HEK293 (cell line): ENCODE measurements at regions not wholly inside any gene's neighbourhood (a gene's known extent, or its start where the extent isn't known, plus 50 kb on each side); places are given as distances from the start of the nearest gene placed in this dataset.

ENCODE experiments used
- CTCF ChIA-PET: fragments of 350-600 bp; formaldehyde crosslinking; extraction: SDS; loops from one replicate; lab custom pipeline; 2021; ENCODE audit warnings: antibody characterized with exemption; lab: Yijun Ruan, JAX
- POLR2A ChIA-PET: fragments of 300-600 bp; formaldehyde crosslinking; extraction: SDS; loops from one replicate; lab custom pipeline; 2020; ENCODE audit warnings: antibody characterized with exemption, inconsistent platforms; lab: Yijun Ruan, JAX
- H3K27ac ChIP-seq: fragments of 200-500 bp; sonication (Bioruptor generic); 2 replicates; pipeline ENCODE4 v1.5.1; 2014; ENCODE audit warnings: low read depth, low read length, control low read depth, inconsistent platforms; ENCODE audit errors: extremely low read depth
- H3K36me3 ChIP-seq, 2 experiments: fragments of 200-500 bp in 1 of 2; sonication (Bioruptor generic) in 1 of 2; 1 replicate in 1 of 2; 2 replicates in 1 of 2; pipeline ENCODE4 v1.5.1; 2014 to 2017; ENCODE audit warnings: inconsistent platforms in 2 of 2, low read length in 2 of 2; ENCODE audit not compliant: control insufficient read depth in 2 of 2, insufficient read depth in 1 of 2
- H3K4me1 ChIP-seq: fragments of 200-500 bp; sonication (Bioruptor generic); 2 replicates; pipeline ENCODE4 v1.5.1; 2014; ENCODE audit warnings: mild to moderate bottlenecking, low read length, inconsistent platforms; ENCODE audit not compliant: control insufficient read depth, insufficient read depth
- H3K4me3 ChIP-seq: 2 replicates; pipeline ENCODE4 v1.5.1; 2011; ENCODE audit warnings: low read depth, mild to moderate bottlenecking, control low read depth, low read length, moderate library complexity
- H3K9me3 ChIP-seq: fragments of 200-500 bp; sonication (Bioruptor generic); 2 replicates; pipeline ENCODE4 v1.5.1; 2014; ENCODE audit warnings: low read depth, low read length, inconsistent platforms; ENCODE audit not compliant: control insufficient read depth, insufficient read depth
- KLF17 ChIP-seq: fragments of 450-650 bp; formaldehyde crosslinking; IDR thresholded peaks from 2 replicates; pipeline ENCODE4 v1.5.1; 2016; ENCODE audit warnings: missing biosample characterization, missing genetic modification characterization
- KLF9 ChIP-seq: fragments of 450-650 bp; formaldehyde crosslinking; IDR thresholded peaks from 2 replicates; pipeline ENCODE4 v1.5.1; 2016; ENCODE audit warnings: missing biosample characterization, missing genetic modification characterization, low read depth
- MYNN ChIP-seq: fragments of 450-650 bp; formaldehyde crosslinking; IDR thresholded peaks from 2 replicates; pipeline ENCODE4 v1.5.1; 2016; ENCODE audit warnings: missing biosample characterization, missing genetic modification characterization, borderline replicate concordance
- MZF1 ChIP-seq: fragments of 450-650 bp; formaldehyde crosslinking; IDR thresholded peaks from 2 replicates; pipeline ENCODE4 v1.5.1; 2017; ENCODE audit warnings: missing biosample characterization, missing genetic modification characterization, borderline replicate concordance
- OVOL3 ChIP-seq: fragments of 450-650 bp; formaldehyde crosslinking; IDR thresholded peaks from 2 replicates; pipeline ENCODE4 v1.5.1; 2016; ENCODE audit warnings: missing biosample characterization, missing genetic modification characterization
- PRDM1 ChIP-seq: fragments of 450-650 bp; formaldehyde crosslinking; IDR thresholded peaks from 2 replicates; pipeline ENCODE4; 2016; ENCODE audit warnings: missing biosample characterization, missing genetic modification characterization
- PRDM4 ChIP-seq: fragments of 450-650 bp; formaldehyde crosslinking; IDR thresholded peaks from 2 replicates; pipeline ENCODE4 v1.5.1; 2017; ENCODE audit warnings: missing biosample characterization, missing genetic modification characterization
- REPIN1 ChIP-seq: fragments of 450-650 bp; formaldehyde crosslinking; IDR thresholded peaks from 2 replicates; pipeline ENCODE4 v1.5.1; 2017; ENCODE audit warnings: missing biosample characterization, missing genetic modification characterization, low read depth
- SALL2 ChIP-seq: fragments of 450-650 bp; formaldehyde crosslinking; IDR thresholded peaks from 2 replicates; pipeline ENCODE4 v1.5.0; 2017; ENCODE audit warnings: missing biosample characterization, mild to moderate bottlenecking, missing genetic modification characterization, borderline replicate concordance
- ZBTB17 ChIP-seq: fragments of 450-650 bp; formaldehyde crosslinking; IDR thresholded peaks from 2 replicates; pipeline ENCODE4 v1.5.1; 2016; ENCODE audit warnings: missing biosample characterization, missing genetic modification characterization
- ZBTB7A ChIP-seq: fragments of 450-650 bp; formaldehyde crosslinking; IDR thresholded peaks from 2 replicates; pipeline ENCODE4 v1.5.1; 2016; ENCODE audit warnings: low read depth, missing biosample characterization, missing genetic modification characterization
- ZNF10 ChIP-seq: fragments of 450-650 bp; formaldehyde crosslinking; IDR thresholded peaks from 2 replicates; pipeline ENCODE4 v1.5.1; 2017; ENCODE audit warnings: missing biosample characterization, missing genetic modification characterization
- ZNF211 ChIP-seq: fragments of 450-650 bp; formaldehyde crosslinking; IDR thresholded peaks from 2 replicates; pipeline ENCODE4 v1.5.1; 2016; ENCODE audit warnings: low read depth, missing biosample characterization, missing genetic modification characterization
- ZNF26 ChIP-seq: fragments of 450-650 bp; formaldehyde crosslinking; IDR thresholded peaks from 2 replicates; pipeline ENCODE4 v1.5.1; 2016; ENCODE audit warnings: missing biosample characterization, missing genetic modification characterization
- ZNF274 ChIP-seq, 2 experiments: fragments of 200-500 bp in 1 of 2; fragments of 450-650 bp in 1 of 2; sonication (Bioruptor generic) in 1 of 2; formaldehyde crosslinking in 1 of 2; IDR thresholded peaks; 2 replicates each; pipeline versions ENCODE4 v1.5.1 to v1.6.1; 2014 to 2016; ENCODE audit warnings: borderline replicate concordance in 1 of 2, inconsistent platforms in 1 of 2, low read length in 1 of 2, missing biosample characterization in 1 of 2, missing genetic modification characterization in 1 of 2
- ZNF311 ChIP-seq: fragments of 450-650 bp; formaldehyde crosslinking; IDR thresholded peaks from 2 replicates; pipeline ENCODE4 v1.5.1; 2017; ENCODE audit warnings: missing biosample characterization, missing genetic modification characterization, borderline replicate concordance
- ZNF354C ChIP-seq: fragments of 450-650 bp; formaldehyde crosslinking; IDR thresholded peaks from 2 replicates; pipeline ENCODE4 v1.5.1; 2016; ENCODE audit warnings: missing biosample characterization, missing genetic modification characterization, low read depth, borderline replicate concordance
- ZNF37A ChIP-seq: fragments of 450-650 bp; IDR thresholded peaks from 2 replicates; pipeline ENCODE4 v1.5.1; 2018; ENCODE audit warnings: missing biosample characterization, missing genetic modification characterization
- ZNF398 ChIP-seq: fragments of 450-650 bp; formaldehyde crosslinking; IDR thresholded peaks from 2 replicates; pipeline ENCODE4 v1.5.1; 2017; ENCODE audit warnings: missing biosample characterization, missing genetic modification characterization
- ZNF423 ChIP-seq: fragments of 450-650 bp; formaldehyde crosslinking; IDR thresholded peaks from 2 replicates; pipeline ENCODE4 v1.5.1; 2016; ENCODE audit warnings: missing biosample characterization, missing genetic modification characterization
- ZNF426 ChIP-seq: fragments of 450-650 bp; formaldehyde crosslinking; IDR thresholded peaks from 2 replicates; pipeline ENCODE4 v1.5.1; 2017; ENCODE audit warnings: missing biosample characterization, missing genetic modification characterization, mild to moderate bottlenecking, inconsistent platforms, moderate library complexity
- ZNF488 ChIP-seq: fragments of 450-650 bp; formaldehyde crosslinking; IDR thresholded peaks from 2 replicates; pipeline ENCODE4 v1.5.1; 2016; ENCODE audit warnings: missing biosample characterization, missing genetic modification characterization
- ZNF514 ChIP-seq: fragments of 450-650 bp; formaldehyde crosslinking; IDR thresholded peaks from 2 replicates; pipeline ENCODE4 v1.5.1; 2016; ENCODE audit warnings: missing biosample characterization, missing genetic modification characterization
- ZNF544 ChIP-seq: fragments of 450-650 bp; formaldehyde crosslinking; IDR thresholded peaks from 2 replicates; pipeline ENCODE4 v1.5.0; 2017; ENCODE audit warnings: missing biosample characterization, missing genetic modification characterization
- ZNF623 ChIP-seq: fragments of 450-650 bp; formaldehyde crosslinking; IDR thresholded peaks from 2 replicates; pipeline ENCODE4 v1.5.1; 2016; ENCODE audit warnings: missing biosample characterization, missing genetic modification characterization
- ZNF677 ChIP-seq: fragments of 450-650 bp; IDR thresholded peaks from 2 replicates; pipeline ENCODE4 v1.5.0; 2018; ENCODE audit warnings: missing biosample characterization, mild to moderate bottlenecking, missing genetic modification characterization, moderate library complexity
- ZNF785 ChIP-seq: fragments of 450-650 bp; formaldehyde crosslinking; IDR thresholded peaks from 2 replicates; pipeline ENCODE4 v1.5.1; 2016; ENCODE audit warnings: missing biosample characterization, missing genetic modification characterization
- ZNF792 ChIP-seq: fragments of 450-650 bp; formaldehyde crosslinking; IDR thresholded peaks from 2 replicates; pipeline ENCODE4 v1.5.1; 2016; ENCODE audit warnings: missing biosample characterization, missing genetic modification characterization

- no peak overlapping the region for H3K4me3 ChIP-seq
- H3K4me1 ChIP-seq = no peaks in the 10 kb centered on the region
- no peaks in the 10 kb centered on the region for H3K9me3 ChIP-seq
- CTCF ChIA-PET = interaction anchor here (0.7 kb wide), 1 partner anchor 765 kb away, joined by 4 read pairs; no protein-coding TSS in a partner anchor
- H3K36me3 ChIP-seq = no peaks in the 10 kb centered on the region
- TF ChIP-seq ZNF274 (IDR thresholded peaks at IDR 0.05; ENCODE audit: low read length) = no peak
- TF ChIP-seq ZNF274 (tag by site-specific recombination; IDR thresholded peaks at IDR 0.05; ENCODE audit: borderline replicate concordance) = no peak
- TF ChIP-seq ZNF423 (tag by site-specific recombination) = no peak
- TF ChIP-seq ZNF211 (tag by site-specific recombination) = no peak
- no peak for TF ChIP-seq ZNF426 (tag by site-specific recombination)
- TF ChIP-seq PRDM1 = no peak
- no peak for TF ChIP-seq ZNF37A (tag by site-specific recombination)
- TF ChIP-seq SALL2 (tag by site-specific recombination) = no peak
- no peak for TF ChIP-seq ZNF311 (tag by site-specific recombination)
- no peak for TF ChIP-seq ZNF792 (tag by site-specific recombination)
- no peak for TF ChIP-seq ZNF354C (tag by site-specific recombination)
- no peak for TF ChIP-seq MYNN (tag by site-specific recombination)
- TF ChIP-seq ZNF544 (tag by site-specific recombination) = no peak
- no peak for TF ChIP-seq PRDM4 (tag by site-specific recombination)
- TF ChIP-seq KLF9 (tag by site-specific recombination) = no peak
- no peak for TF ChIP-seq ZNF398 (tag by site-specific recombination)
- no peak for TF ChIP-seq ZNF623 (tag by site-specific recombination)
- TF ChIP-seq ZNF514 = no peak
- POLR2A ChIA-PET = no interaction called here
- H3K27ac ChIP-seq = no peak overlapping the region
Measured at GRCh38 chr6:74504941-74505340, 700.9 kb downstream of the COL12A1 start.

- Histone ChIP-seq H3K27ac (no peak overlapping the region), H3K9me3 (no peaks in the 10 kb centered on the region), H3K4me3 (no peak overlapping the region), H3K36me3 (no peaks in the 10 kb centered on the region), H3K4me1 (no peaks in the 10 kb centered on the region)
- CTCF ChIA-PET = no interaction called here
- POLR2A ChIA-PET = no interaction called here
- TF ChIP-seq ZNF488 (no peak), MZF1 (tag by site-specific recombination) (no peak), REPIN1 (tag by site-specific recombination) (no peak), ZBTB7A (tag by site-specific recombination) (no peak), ZBTB17 (tag by site-specific recombination) (no peak), KLF17 (tag by site-specific recombination) (no peak), OVOL3 (tag by site-specific recombination) (no peak), ZNF10 (no peak), ZNF26 (tag by site-specific recombination) (no peak), ZNF677 (tag by site-specific recombination) (no peak), ZNF785 (tag by site-specific recombination) (no peak)
Measured at GRCh38 chr6:74492587-74492986, 713.3 kb downstream of the COL12A1 start.
